ENCODE measurements at regions not wholly inside any gene's neighbourhood (a gene's known extent, or its start where the extent isn't known, plus 50 kb on each side); places are given as distances from the start of the nearest gene placed in this dataset.

DNA sequence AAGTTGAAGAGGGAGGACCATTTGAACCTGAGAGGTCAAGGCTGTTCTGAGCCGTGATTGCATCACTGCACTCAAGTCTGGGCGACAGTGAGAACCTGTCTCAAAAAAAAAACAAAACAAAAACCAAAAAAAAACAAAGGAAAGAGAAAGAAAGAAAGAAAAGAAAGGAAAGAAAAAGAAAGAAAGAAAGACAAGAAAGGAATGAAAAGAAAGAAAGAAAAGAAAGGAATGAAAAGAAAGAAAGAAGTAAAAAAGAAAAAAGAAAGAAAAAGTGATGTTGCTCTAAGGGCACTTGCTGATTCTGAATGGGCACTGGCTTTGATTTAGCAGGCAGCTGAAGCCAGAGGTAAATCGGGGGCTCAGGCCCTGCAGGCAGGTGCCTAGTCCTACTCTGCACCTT lies 161.0 kb downstream of the MCHR2 start:
- no peaks in the 10 kb centered on the region for H4K20me1 ChIP-seq (ENCODE audit: insufficient read depth)
- H3K4me3 ChIP-seq (replicated peaks in 1 of 2; ENCODE audit: low read depth in 1 of 2, low read length in 2 of 2): no peak overlapping the region
- no peak for ATAC-seq
- H3K27me3 ChIP-seq (ENCODE audit: insufficient read depth, low read length): no peaks in the 10 kb centered on the region
- ChIA-PET RAD21 (ENCODE audit: low non-redundant PET in 1 of 2, low total read pairs in 2 of 2, uncharacterized antibody in 2 of 2, unreplicated experiment in 2 of 2) (no interaction called here), CTCF (no interaction called here), POLR2A (no interaction called here)
- H3K27ac ChIP-seq (ENCODE audit: low read depth, low read length): no peak overlapping the region
- H3K36me3 ChIP-seq (ENCODE audit: control insufficient read depth in 1 of 2, insufficient read depth in 2 of 2, low read length in 2 of 2): no peaks in the 10 kb centered on the region
- H3K79me2 ChIP-seq (ENCODE audit: insufficient read depth, low read length): no peaks in the 10 kb centered on the region
- no TSS peak for BruUV-seq (replicated peaks)
- TF ChIP-seq ZNF274 (IDR thresholded peaks at IDR 0.05; ENCODE audit: low read depth, low read length): no peak
- TF ChIP-seq JUND (IDR thresholded peaks at IDR 0.05): no peak
- TF ChIP-seq SRF (IDR thresholded peaks at IDR 0.05; ENCODE audit: low read depth): no peak
- TF ChIP-seq EZH2phosphoT487 (IDR thresholded peaks at IDR 0.05; ENCODE audit: borderline replicate concordance): no peak
- TF ChIP-seq CTCF (IDR thresholded peaks at IDR 0.05 in 2 of 3, conservative IDR thresholded peaks at IDR 0.05 in 1 of 3; ENCODE audit: borderline replicate concordance in 1 of 3, insufficient read depth in 1 of 3, low read depth in 2 of 3, low read length in 2 of 3): no peak
- no peaks in the 10 kb centered on the region for H3K9me2 ChIP-seq (ENCODE audit: insufficient read depth)
- H3K9ac ChIP-seq (ENCODE audit: low read length): no peak overlapping the region
- intact Hi-C loops (cut with micrococcal nuclease): no loop called here
- H2AFZ ChIP-seq (ENCODE audit: low read depth, low read length, poor library complexity, severe bottlenecking): no peak overlapping the region
- DNase-seq (ENCODE audit: low read depth, low spot score): no peak
- H3K4me1 ChIP-seq (ENCODE audit: control insufficient read depth in 1 of 2, insufficient read depth in 2 of 2, low read length in 2 of 2): peaks cover 2 to 3% of the 10 kb centered on the region in 2 experiments; a peak in 1 of 4 replicates
- H3K4me2 ChIP-seq (ENCODE audit: low read length): no peak overlapping the region
- no peaks in the 10 kb centered on the region for H3K9me3 ChIP-seq (ENCODE audit: control insufficient read depth in 1 of 2, insufficient read depth in 1 of 2, low read depth in 1 of 2, low read length in 2 of 2)

DNA sequence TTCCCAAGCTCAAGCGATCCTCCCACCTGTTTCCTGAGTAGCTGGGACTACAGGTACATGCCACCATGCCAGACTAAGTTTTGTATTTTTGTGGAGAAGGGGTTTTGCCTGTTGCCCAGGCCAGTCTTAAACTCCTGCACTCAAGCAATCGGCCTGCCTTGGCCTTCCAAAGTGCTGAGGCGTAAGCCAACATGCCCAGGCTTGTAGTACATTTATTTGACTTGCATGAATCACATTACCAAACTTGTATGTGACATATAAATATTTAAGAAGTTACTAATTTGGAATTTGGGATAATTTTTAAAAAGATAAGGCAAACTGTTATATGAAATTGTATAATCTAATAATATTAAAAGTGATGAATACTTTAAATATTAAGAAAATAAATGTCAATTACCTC lies 157.6 kb downstream of the MCHR2 start:
- Histone ChIP-seq H3K4me1 (ENCODE audit: control insufficient read depth in 1 of 2, insufficient read depth in 2 of 2, low read length in 2 of 2) (peaks cover 2 to 3% of the 10 kb centered on the region in 2 experiments; a peak in 1 of 4 replicates), H3K36me3 (ENCODE audit: control insufficient read depth in 1 of 2, insufficient read depth in 2 of 2, low read length in 2 of 2) (no peaks in the 10 kb centered on the region), H2AFZ (ENCODE audit: low read depth, low read length, poor library complexity, severe bottlenecking) (no peak overlapping the region), H3K4me2 (ENCODE audit: low read length) (no peak overlapping the region), H3K27ac (ENCODE audit: low read depth, low read length) (no peak overlapping the region), H3K27me3 (ENCODE audit: insufficient read depth, low read length) (no peaks in the 10 kb centered on the region), H3K4me3 (replicated peaks in 1 of 2; ENCODE audit: low read depth in 1 of 2, low read length in 2 of 2) (no peak overlapping the region), H3K9me3 (ENCODE audit: control insufficient read depth in 1 of 2, insufficient read depth in 1 of 2, low read depth in 1 of 2, low read length in 2 of 2) (no peaks in the 10 kb centered on the region), H3K9me2 (ENCODE audit: insufficient read depth) (no peaks in the 10 kb centered on the region), H4K20me1 (ENCODE audit: insufficient read depth) (no peaks in the 10 kb centered on the region), H3K79me2 (ENCODE audit: insufficient read depth, low read length) (no peaks in the 10 kb centered on the region), H3K9ac (ENCODE audit: low read length) (no peak overlapping the region)
- ChIA-PET CTCF (no interaction called here), RAD21 (ENCODE audit: low non-redundant PET in 1 of 2, low total read pairs in 2 of 2, uncharacterized antibody in 2 of 2, unreplicated experiment in 2 of 2) (no interaction called here), POLR2A (no interaction called here)
- ATAC-seq (no peak), DNase-seq (ENCODE audit: low read depth, low spot score) (no peak)
- intact Hi-C loops (cut with micrococcal nuclease): no loop called here
- no TSS peak for BruUV-seq (replicated peaks)
- TF ChIP-seq TCF7L2 (IDR thresholded peaks at IDR 0.05; ENCODE audit: borderline replicate concordance, extremely low read depth, insufficient read depth, insufficient read length): no peak
- no peak for TF ChIP-seq POLR2AphosphoS5 (IDR thresholded peaks at IDR 0.05; ENCODE audit: low read depth, low read length)
- no peak for TF ChIP-seq CEBPB (IDR thresholded peaks at IDR 0.05; ENCODE audit: low read depth)
- no peak for TF ChIP-seq JUND (IDR thresholded peaks at IDR 0.05)
- no peak for TF ChIP-seq SRF (IDR thresholded peaks at IDR 0.05; ENCODE audit: low read depth)
- no peak for TF ChIP-seq EGR1 (IDR thresholded peaks at IDR 0.05; ENCODE audit: low read depth)
- TF ChIP-seq SIN3A (IDR thresholded peaks at IDR 0.05; ENCODE audit: low read depth): no peak
- TF ChIP-seq YY1 (IDR thresholded peaks at IDR 0.05; ENCODE audit: extremely low read depth, insufficient replicate concordance, low read depth, low read length): no peak
- TF ChIP-seq POLR2A (IDR thresholded peaks at IDR 0.05; ENCODE audit: borderline replicate concordance, extremely low read depth, insufficient read depth, insufficient read length): no peak
- TF ChIP-seq CTCF (IDR thresholded peaks at IDR 0.05 in 2 of 3, conservative IDR thresholded peaks at IDR 0.05 in 1 of 3; ENCODE audit: borderline replicate concordance in 1 of 3, insufficient read depth in 1 of 3, low read depth in 2 of 3, low read length in 2 of 3): no peak
- TF ChIP-seq RAD21 (IDR thresholded peaks at IDR 0.05; ENCODE audit: low read depth): no peak
- TF ChIP-seq, protein P1, sequence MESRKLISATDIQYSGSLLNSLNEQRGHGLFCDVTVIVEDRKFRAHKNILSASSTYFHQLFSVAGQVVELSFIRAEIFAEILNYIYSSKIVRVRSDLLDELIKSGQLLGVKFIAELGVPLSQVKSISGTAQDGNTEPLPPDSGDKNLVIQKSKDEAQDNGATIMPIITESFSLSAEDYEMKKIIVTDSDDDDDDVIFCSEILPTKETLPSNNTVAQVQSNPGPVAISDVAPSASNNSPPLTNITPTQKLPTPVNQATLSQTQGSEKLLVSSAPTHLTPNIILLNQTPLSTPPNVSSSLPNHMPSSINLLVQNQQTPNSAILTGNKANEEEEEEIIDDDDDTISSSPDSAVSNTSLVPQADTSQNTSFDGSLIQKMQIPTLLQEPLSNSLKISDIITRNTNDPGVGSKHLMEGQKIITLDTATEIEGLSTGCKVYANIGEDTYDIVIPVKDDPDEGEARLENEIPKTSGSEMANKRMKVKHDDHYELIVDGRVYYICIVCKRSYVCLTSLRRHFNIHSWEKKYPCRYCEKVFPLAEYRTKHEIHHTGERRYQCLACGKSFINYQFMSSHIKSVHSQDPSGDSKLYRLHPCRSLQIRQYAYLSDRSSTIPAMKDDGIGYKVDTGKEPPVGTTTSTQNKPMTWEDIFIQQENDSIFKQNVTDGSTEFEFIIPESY (IDR thresholded peaks at IDR 0.05; ENCODE audit: extremely low read depth, insufficient replicate concordance, low read length): no peak

Data from HCT116 (cell line).